ENCODE measurements at regions not wholly inside any gene's neighbourhood (a gene's known extent, or its start where the extent isn't known, plus 50 kb on each side); places are given as distances from the start of the nearest gene placed in this dataset.

- no peak for TF ChIP-seq CTCF (IDR thresholded peaks at IDR 0.05)
- TF ChIP-seq POLR2A (IDR thresholded peaks at IDR 0.05), result no peak
Measured at GRCh38 chr4:100114909-100115308, 75.4 kb downstream of the DDIT4L start.

All from adrenal gland (tissue), 5 donors.